Activated naive CD8-positive, alpha-beta T cell treated with anti-CD3 and anti-CD28 coated beads, Interleukin-2, amount 50 U/mL, for 24 hours (primary cell): ENCODE measurements at regions not wholly inside any gene's neighbourhood (a gene's known extent, or its start where the extent isn't known, plus 50 kb on each side); places are given as distances from the start of the nearest gene placed in this dataset.
"Not testable (repeated sequence)": the region's sequence is repeated elsewhere in the genome, so short reads cannot be mapped to it uniquely, and the experiment has no call there.

Source experiments
- ATAC-seq: fragments of 150-1000 bp; cut with Tn5 transposase; one replicate; pipeline ENCODE4 v1.10.0; 2021
- DNase-seq: peaks from one replicate; pipeline ENCODE4 v3.0.0; 2021
- H3K27ac Mint-ChIP-seq: one replicate; pipeline ENCODE4 v1.8.0; 2021; ENCODE audit warnings: mild to moderate bottlenecking, mixed read lengths
- H3K27me3 Mint-ChIP-seq: one replicate; pipeline ENCODE4 v1.8.0; 2021; ENCODE audit warnings: mixed read lengths
- H3K36me3 Mint-ChIP-seq: one replicate; pipeline ENCODE4 v1.8.0; 2021; ENCODE audit warnings: low read depth, mixed read lengths
- H3K4me1 Mint-ChIP-seq: one replicate; pipeline ENCODE4 v1.8.0; 2021; ENCODE audit warnings: mixed read lengths
- H3K4me3 Mint-ChIP-seq: one replicate; pipeline ENCODE4 v1.8.0; 2021; ENCODE audit warnings: mild to moderate bottlenecking, moderate library complexity, mixed read lengths
- H3K9me3 Mint-ChIP-seq: one replicate; pipeline ENCODE4 v1.8.0; 2021; ENCODE audit warnings: mixed read lengths

GRCh38 chr22:23509571-23510302, 70.4 kb downstream of the IGLL1 start:
- Mint-ChIP-seq H3K4me3 (no peak overlapping the region), H3K9me3 (no peaks in the 10 kb centered on the region), H3K27ac (no peak overlapping the region), H3K27me3 (peaks cover 2% of the 10 kb centered on the region), H3K36me3 (no peaks in the 10 kb centered on the region), H3K4me1 (no peaks in the 10 kb centered on the region)
- ATAC-seq: no peak
- no peak for DNase-seq

- Mint-ChIP-seq H3K4me3 (no peak overlapping the region), H3K9me3 (no peaks in the 10 kb centered on the region), H3K27me3 (peaks cover 5% of the 10 kb centered on the region), H3K27ac (no peak overlapping the region), H3K4me1 (no peaks in the 10 kb centered on the region), H3K36me3 (no peaks in the 10 kb centered on the region)
- no peak for DNase-seq
- ATAC-seq: no peak
Observed at GRCh38 chr22:23504516-23504915, 75.6 kb downstream of the IGLL1 start.

- no peak overlapping the region for H3K27ac Mint-ChIP-seq
- H3K4me1 Mint-ChIP-seq: no peaks in the 10 kb centered on the region
- no peaks in the 10 kb centered on the region for H3K9me3 Mint-ChIP-seq
Observed at GRCh38 chr22:23503736-23504440, 76.2 kb downstream of the IGLL1 start.

GRCh38 chr22:23503142-23503541, 76.9 kb downstream of the IGLL1 start:
- H3K36me3 Mint-ChIP-seq: no peaks in the 10 kb centered on the region
- DNase-seq: no peak
- ATAC-seq: no peak
- no peaks in the 10 kb centered on the region for H3K9me3 Mint-ChIP-seq
- peaks cover 5% of the 10 kb centered on the region for H3K27me3 Mint-ChIP-seq
- no peaks in the 10 kb centered on the region for H3K4me1 Mint-ChIP-seq
- H3K27ac Mint-ChIP-seq: no peak overlapping the region
- no peak overlapping the region for H3K4me3 Mint-ChIP-seq

More at GRCh38 chr22:23503736-23504440, 76.2 kb downstream of the IGLL1 start:
- ATAC-seq (no peak), DNase-seq (no peak)
- Mint-ChIP-seq H3K27me3 (peaks cover 5% of the 10 kb centered on the region), H3K4me3 (no peak overlapping the region), H3K36me3 (no peaks in the 10 kb centered on the region)

GRCh38 chr22:23501708-23502107, 78.4 kb downstream of the IGLL1 start:
- ATAC-seq (no peak), DNase-seq (no peak)
- peaks cover 3% of the 10 kb centered on the region for H3K27me3 Mint-ChIP-seq
- no peak overlapping the region for H3K4me3 Mint-ChIP-seq
- H3K27ac Mint-ChIP-seq: no peak overlapping the region
- H3K4me1 Mint-ChIP-seq: no peaks in the 10 kb centered on the region
- no peaks in the 10 kb centered on the region for H3K36me3 Mint-ChIP-seq
- H3K9me3 Mint-ChIP-seq: no peaks in the 10 kb centered on the region

- no peak for DNase-seq
- Mint-ChIP-seq H3K9me3 (no peaks in the 10 kb centered on the region), H3K27ac (no peak overlapping the region), H3K27me3 (peaks cover 3% of the 10 kb centered on the region), H3K4me1 (peaks cover 2% of the 10 kb centered on the region), H3K36me3 (no peaks in the 10 kb centered on the region), H3K4me3 (no peak overlapping the region)
- ATAC-seq: no peak
Observed at GRCh38 chr22:23501261-23501619, 78.8 kb downstream of the IGLL1 start.

- Mint-ChIP-seq H3K36me3 (no peaks in the 10 kb centered on the region), H3K27me3 (peaks cover 3% of the 10 kb centered on the region), H3K9me3 (no peaks in the 10 kb centered on the region), H3K4me3 (no peak overlapping the region), H3K4me1 (peaks cover 7% of the 10 kb centered on the region), H3K27ac (no peak overlapping the region)
- DNase-seq: no peak
- no peak for ATAC-seq
Observed at GRCh38 chr22:23500508-23501260, 79.4 kb downstream of the IGLL1 start.

- no peak for ATAC-seq
- no peak for DNase-seq
- Mint-ChIP-seq H3K4me1 (peaks cover 12% of the 10 kb centered on the region), H3K4me3 (no peak overlapping the region), H3K27me3 (peaks cover 3% of the 10 kb centered on the region), H3K9me3 (no peaks in the 10 kb centered on the region), H3K27ac (no peak overlapping the region), H3K36me3 (no peaks in the 10 kb centered on the region)
Observed at GRCh38 chr22:23499845-23500500, 80.1 kb downstream of the IGLL1 start.

GRCh38 chr22:23498811-23499798, 81.0 kb downstream of the IGLL1 start:
- peaks cover 3% of the 10 kb centered on the region for H3K27me3 Mint-ChIP-seq
- no peak for DNase-seq
- H3K4me3 Mint-ChIP-seq: no peak overlapping the region
- H3K36me3 Mint-ChIP-seq: no peaks in the 10 kb centered on the region
- H3K4me1 Mint-ChIP-seq: peaks cover 15% of the 10 kb centered on the region
- no peak for ATAC-seq
- H3K9me3 Mint-ChIP-seq: no peaks in the 10 kb centered on the region
- no peak overlapping the region for H3K27ac Mint-ChIP-seq

- not testable (repeated sequence) for H3K36me3 Mint-ChIP-seq, H3K27ac Mint-ChIP-seq, H3K4me3 Mint-ChIP-seq, ATAC-seq, H3K27me3 Mint-ChIP-seq, H3K9me3 Mint-ChIP-seq, DNase-seq
- peaks cover 15% of the 10 kb centered on the region for H3K4me1 Mint-ChIP-seq
Observed at GRCh38 chr22:23497889-23498288, 82.2 kb downstream of the IGLL1 start.

GRCh38 chr22:23497016-23497885, 82.8 kb downstream of the IGLL1 start:
- peak; percentile 52 for ATAC-seq
- H3K4me1 Mint-ChIP-seq: peaks cover 15% of the 10 kb centered on the region
- no peaks in the 10 kb centered on the region for H3K9me3 Mint-ChIP-seq
- DNase-seq: no peak
- no peaks in the 10 kb centered on the region for H3K27me3 Mint-ChIP-seq
- no peaks in the 10 kb centered on the region for H3K36me3 Mint-ChIP-seq
- no peak overlapping the region for H3K4me3 Mint-ChIP-seq
- no peak overlapping the region for H3K27ac Mint-ChIP-seq

GRCh38 chr22:23496445-23496833, 83.7 kb downstream of the IGLL1 start:
- no peak overlapping the region for H3K4me3 Mint-ChIP-seq
- no peaks in the 10 kb centered on the region for H3K9me3 Mint-ChIP-seq
- ATAC-seq (no peak), DNase-seq (no peak)
- H3K4me1 Mint-ChIP-seq: peaks cover 15% of the 10 kb centered on the region
- no peak overlapping the region for H3K27ac Mint-ChIP-seq
- H3K27me3 Mint-ChIP-seq: no peaks in the 10 kb centered on the region
- no peaks in the 10 kb centered on the region for H3K36me3 Mint-ChIP-seq
